Activated T-helper 2 cell treated with anti-CD3 and anti-CD28 coated beads, Interferon-gamma antibody, Interleukin-2, Interleukin-4, amounts not matched to agents 10 μg/mL and 5 μg/mL and 100 μg/mL, durations not matched to agents 14 hours and 24 hours and 36 hours (primary cell): ENCODE measurements at regions not wholly inside any gene's neighbourhood (a gene's known extent, or its start where the extent isn't known, plus 50 kb on each side); places are given as distances from the start of the nearest gene placed in this dataset.
"Not testable (repeated sequence)": the region's sequence is repeated elsewhere in the genome, so short reads cannot be mapped to it uniquely, and the experiment has no call there.

Experiments
- DNase-seq: peaks from one replicate; pipeline ENCODE4 v3.0.0; 2021; ENCODE audit warnings: low spot score
- H3K27ac Mint-ChIP-seq: one replicate; pipeline ENCODE4 v1.8.0; 2021; ENCODE audit warnings: mixed read lengths
- H3K27me3 Mint-ChIP-seq: one replicate; pipeline ENCODE4 v1.8.0; 2021; ENCODE audit warnings: low read depth, mixed read lengths
- H3K36me3 Mint-ChIP-seq: one replicate; pipeline ENCODE4 v1.8.0; 2021; ENCODE audit warnings: low read depth, mixed read lengths
- H3K4me1 Mint-ChIP-seq: one replicate; pipeline ENCODE4 v1.8.0; 2021; ENCODE audit warnings: low read depth, mixed read lengths
- H3K4me3 Mint-ChIP-seq: one replicate; pipeline ENCODE4 v1.8.0; 2021; ENCODE audit warnings: low read depth, mild to moderate bottlenecking, moderate library complexity, mixed read lengths
- H3K9me3 Mint-ChIP-seq: one replicate; pipeline ENCODE4 v1.8.0; 2021; ENCODE audit warnings: mixed read lengths
- intact Hi-C: fragments of 100-400 bp; cut with micrococcal nuclease; formaldehyde crosslinking; loops from one replicate; pipeline ENCODE4 v1.15.1; 2023

- no peaks in the 10 kb centered on the region for H3K4me1 Mint-ChIP-seq
- H3K4me3 Mint-ChIP-seq = no peak overlapping the region
- no peaks in the 10 kb centered on the region for H3K9me3 Mint-ChIP-seq
- no peak overlapping the region for H3K27ac Mint-ChIP-seq
- intact Hi-C loops = no loop called here
- H3K27me3 Mint-ChIP-seq = no peaks in the 10 kb centered on the region
- no peaks in the 10 kb centered on the region for H3K36me3 Mint-ChIP-seq
- no peak for DNase-seq
These were observed 357.1 kb downstream of the OMA1 start for GRCh38 chr1:58189453-58189852.

DNA sequence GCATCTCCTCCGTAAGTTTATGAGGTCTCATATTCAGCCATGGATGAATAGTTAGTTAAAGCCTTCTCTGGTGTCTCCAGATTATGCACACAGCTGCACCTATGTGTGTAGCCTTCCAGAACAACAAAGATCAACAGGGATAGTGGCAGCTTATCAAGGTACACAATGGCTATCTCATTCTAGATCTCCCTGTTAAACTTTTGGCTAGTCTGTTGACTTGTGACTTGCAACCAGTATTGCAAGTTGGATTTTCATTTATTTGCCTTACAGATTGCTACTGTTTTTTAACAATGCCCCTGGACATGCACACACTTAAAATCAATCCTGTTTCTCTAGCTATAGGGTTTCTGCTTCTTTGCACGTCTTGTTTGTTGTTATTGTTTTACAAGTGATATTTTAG lies 363.2 kb downstream of the OMA1 start:
- intact Hi-C loops = no loop called here
- H3K4me3 Mint-ChIP-seq = no peak overlapping the region
- no peaks in the 10 kb centered on the region for H3K27me3 Mint-ChIP-seq
- no peaks in the 10 kb centered on the region for H3K4me1 Mint-ChIP-seq
- DNase-seq = no peak
- no peaks in the 10 kb centered on the region for H3K36me3 Mint-ChIP-seq
- H3K9me3 Mint-ChIP-seq = no peaks in the 10 kb centered on the region
- no peak overlapping the region for H3K27ac Mint-ChIP-seq

- no peaks in the 10 kb centered on the region for H3K27me3 Mint-ChIP-seq
- H3K36me3 Mint-ChIP-seq = no peaks in the 10 kb centered on the region
- intact Hi-C loops = no loop called here
- H3K4me1 Mint-ChIP-seq = no peaks in the 10 kb centered on the region
- no peak overlapping the region for H3K27ac Mint-ChIP-seq
- no peaks in the 10 kb centered on the region for H3K9me3 Mint-ChIP-seq
- DNase-seq = no peak
- H3K4me3 Mint-ChIP-seq = no peak overlapping the region
These were observed 366.0 kb downstream of the OMA1 start for GRCh38 chr1:58180537-58180936.

GRCh38 chr1:58169160-58169559 lies 377.4 kb downstream of the OMA1 start:
- intact Hi-C loops, H3K36me3 Mint-ChIP-seq: not testable (repeated sequence)

GRCh38 chr1:58167131-58167530 lies 379.4 kb downstream of the OMA1 start:
- H3K27me3 Mint-ChIP-seq, intact Hi-C loops, H3K9me3 Mint-ChIP-seq, H3K27ac Mint-ChIP-seq, H3K4me1 Mint-ChIP-seq, DNase-seq, H3K36me3 Mint-ChIP-seq, H3K4me3 Mint-ChIP-seq: not testable (repeated sequence)

More at GRCh38 chr1:58169160-58169559, 377.4 kb downstream of the OMA1 start:
- H3K9me3 Mint-ChIP-seq, H3K4me1 Mint-ChIP-seq, DNase-seq, H3K27ac Mint-ChIP-seq, H3K4me3 Mint-ChIP-seq, H3K27me3 Mint-ChIP-seq: not testable (repeated sequence)

DNA sequence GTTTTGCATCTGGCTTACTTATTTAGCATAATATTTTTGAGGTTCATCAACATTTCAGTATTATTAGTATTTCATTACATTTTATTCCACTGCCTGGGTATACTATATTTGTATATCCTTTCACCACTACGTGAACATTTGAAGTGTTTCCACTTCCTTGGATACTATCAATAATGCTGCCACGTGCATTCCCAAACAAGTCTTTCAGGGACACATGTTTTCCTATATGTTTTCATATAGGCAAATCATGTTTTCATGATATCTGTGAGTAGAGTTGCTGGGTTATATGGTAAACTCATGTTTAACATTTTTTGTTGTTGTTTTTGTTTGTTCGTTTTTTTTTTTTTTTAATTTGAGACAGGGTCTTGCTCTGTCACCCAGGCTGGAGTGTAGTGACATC lies 380.1 kb downstream of the OMA1 start:
- Mint-ChIP-seq H3K36me3 (no peaks in the 10 kb centered on the region), H3K27ac (no peak overlapping the region)
- intact Hi-C loops = no loop called here

GRCh38 chr1:58165073-58165472 lies 381.5 kb downstream of the OMA1 start:
- H3K4me3 Mint-ChIP-seq = no peak overlapping the region
- no peaks in the 10 kb centered on the region for H3K4me1 Mint-ChIP-seq
- intact Hi-C loops = no loop called here
- peaks cover 8% of the 10 kb centered on the region for H3K9me3 Mint-ChIP-seq
- no peak for DNase-seq
- no peak overlapping the region for H3K27ac Mint-ChIP-seq
- no peaks in the 10 kb centered on the region for H3K27me3 Mint-ChIP-seq
- H3K36me3 Mint-ChIP-seq = no peaks in the 10 kb centered on the region

More for the DNA sequence above, 380.1 kb downstream of the OMA1 start:
- DNase-seq = no peak
- no peaks in the 10 kb centered on the region for H3K4me1 Mint-ChIP-seq
- peaks cover 8% of the 10 kb centered on the region for H3K9me3 Mint-ChIP-seq
- no peaks in the 10 kb centered on the region for H3K27me3 Mint-ChIP-seq
- no peak overlapping the region for H3K4me3 Mint-ChIP-seq

DNA sequence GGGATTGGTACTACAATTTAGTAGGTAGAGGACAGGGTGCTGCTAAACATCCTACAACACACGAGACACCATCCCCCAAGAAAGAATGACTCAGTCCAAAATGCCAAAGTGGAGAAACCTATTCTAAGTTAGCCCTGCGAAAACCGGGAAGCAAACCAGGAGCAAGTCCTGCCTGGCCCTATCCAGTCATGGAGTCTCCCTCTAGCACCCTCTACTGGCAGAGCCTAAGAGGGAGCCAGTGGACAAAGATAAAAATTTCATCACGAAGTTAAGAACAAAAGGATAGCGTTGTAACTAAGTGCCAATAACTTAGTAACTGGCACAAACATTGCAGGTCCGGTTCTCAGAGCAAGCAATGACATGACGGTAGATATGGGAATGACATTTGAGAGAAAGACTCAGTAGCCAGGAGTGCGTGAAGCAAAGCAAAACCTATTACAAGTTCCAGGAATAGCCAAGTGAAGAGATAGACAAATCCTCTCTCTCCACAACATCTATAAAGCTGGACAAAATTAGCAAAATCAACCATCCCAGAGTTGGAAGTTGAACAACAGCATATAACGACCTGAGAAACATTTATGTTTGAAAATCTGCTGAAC lies 383.5 kb downstream of the OMA1 start:
- no peaks in the 10 kb centered on the region for H3K4me1 Mint-ChIP-seq
- H3K27ac Mint-ChIP-seq = no peak overlapping the region
- H3K36me3 Mint-ChIP-seq = no peaks in the 10 kb centered on the region
- no peaks in the 10 kb centered on the region for H3K27me3 Mint-ChIP-seq
- peaks cover 1% of the 10 kb centered on the region for H3K9me3 Mint-ChIP-seq
- H3K4me3 Mint-ChIP-seq = no peak overlapping the region
- intact Hi-C loops = no loop called here
- DNase-seq = no peak

- intact Hi-C loops = no loop called here
- no peaks in the 10 kb centered on the region for H3K4me1 Mint-ChIP-seq
- no peak for DNase-seq
- H3K27me3 Mint-ChIP-seq = no peaks in the 10 kb centered on the region
- no peak overlapping the region for H3K27ac Mint-ChIP-seq
- H3K36me3 Mint-ChIP-seq = no peaks in the 10 kb centered on the region
- no peak overlapping the region for H3K4me3 Mint-ChIP-seq
- H3K9me3 Mint-ChIP-seq = no peaks in the 10 kb centered on the region
These were observed 387.1 kb downstream of the OMA1 start for GRCh38 chr1:58159434-58159830.

GRCh38 chr1:58158506-58159433 lies 387.8 kb downstream of the OMA1 start:
- no peak overlapping the region for H3K4me3 Mint-ChIP-seq
- H3K4me1 Mint-ChIP-seq = no peaks in the 10 kb centered on the region
- intact Hi-C loops = no loop called here

DNA sequence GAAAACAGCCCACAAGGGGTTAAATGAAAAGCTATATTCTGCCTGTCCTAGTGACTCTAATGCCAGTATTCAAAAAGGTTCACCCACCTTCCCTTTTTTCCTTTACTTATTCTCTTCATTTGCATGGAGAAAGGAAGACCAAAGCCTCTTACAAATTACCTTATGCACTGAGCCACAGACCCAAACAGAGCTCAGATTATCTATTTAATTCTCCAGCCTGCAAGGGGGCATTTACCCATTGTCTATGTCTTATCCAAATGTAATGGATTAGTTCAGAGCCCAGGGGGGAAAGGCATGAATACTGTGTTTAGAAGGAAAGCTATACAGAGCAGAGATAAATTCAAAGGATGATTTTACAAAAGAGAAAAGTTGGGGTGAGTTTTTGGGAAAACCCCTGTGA lies 388.5 kb downstream of the OMA1 start:
- no peak overlapping the region for H3K27ac Mint-ChIP-seq
- H3K36me3 Mint-ChIP-seq = no peaks in the 10 kb centered on the region
- intact Hi-C loops = no loop called here
- H3K4me1 Mint-ChIP-seq = no peaks in the 10 kb centered on the region
- no peak overlapping the region for H3K4me3 Mint-ChIP-seq
- no peaks in the 10 kb centered on the region for H3K27me3 Mint-ChIP-seq
- no peak for DNase-seq
- no peaks in the 10 kb centered on the region for H3K9me3 Mint-ChIP-seq

More at GRCh38 chr1:58158506-58159433, 387.8 kb downstream of the OMA1 start:
- Mint-ChIP-seq H3K27me3 (no peaks in the 10 kb centered on the region), H3K9me3 (no peaks in the 10 kb centered on the region), H3K27ac (no peak overlapping the region), H3K36me3 (no peaks in the 10 kb centered on the region)
- DNase-seq = no peak

DNA sequence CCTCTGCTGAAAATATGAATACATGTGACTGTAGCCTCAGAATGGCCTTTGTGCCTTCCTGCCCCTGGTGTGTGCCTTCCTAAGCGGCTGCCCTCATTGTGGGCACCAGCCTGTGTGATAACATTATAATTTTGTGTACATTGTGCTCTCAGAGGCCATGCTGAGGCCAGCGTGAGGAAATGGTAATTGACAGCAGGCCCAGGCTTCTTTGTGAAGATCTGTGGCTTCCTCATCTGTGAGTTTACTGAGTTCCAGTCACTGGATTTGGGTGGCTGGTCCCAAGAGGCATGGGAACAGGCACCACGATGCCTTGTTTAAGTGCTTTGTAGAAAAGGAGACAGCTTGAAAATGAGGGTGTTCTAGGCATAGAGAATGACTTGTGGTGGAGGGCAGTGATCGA lies 389.3 kb downstream of the OMA1 start:
- intact Hi-C loops = no loop called here
- Mint-ChIP-seq H3K9me3 (no peaks in the 10 kb centered on the region), H3K4me3 (no peak overlapping the region), H3K27me3 (no peaks in the 10 kb centered on the region), H3K27ac (no peak overlapping the region), H3K36me3 (no peaks in the 10 kb centered on the region), H3K4me1 (no peaks in the 10 kb centered on the region)
- no peak for DNase-seq

- H3K9me3 Mint-ChIP-seq = no peaks in the 10 kb centered on the region
- H3K27me3 Mint-ChIP-seq = no peaks in the 10 kb centered on the region
- H3K27ac Mint-ChIP-seq = no peak overlapping the region
- H3K4me1 Mint-ChIP-seq = no peaks in the 10 kb centered on the region
- DNase-seq = no peak
- H3K4me3 Mint-ChIP-seq = no peak overlapping the region
- H3K36me3 Mint-ChIP-seq = no peaks in the 10 kb centered on the region
- intact Hi-C loops = no loop called here
These were observed 389.7 kb downstream of the OMA1 start for GRCh38 chr1:58156831-58157230.
